Brain pericyte (primary cell): ENCODE measurements at regions not wholly inside any gene's neighbourhood (a gene's known extent, or its start where the extent isn't known, plus 50 kb on each side); places are given as distances from the start of the nearest gene placed in this dataset.

Experiments used
- DNase-seq: peaks from one replicate; pipeline ENCODE4 v3.0.0-alpha.2; 2012; ENCODE audit warnings: low read depth, low spot score

DNA sequence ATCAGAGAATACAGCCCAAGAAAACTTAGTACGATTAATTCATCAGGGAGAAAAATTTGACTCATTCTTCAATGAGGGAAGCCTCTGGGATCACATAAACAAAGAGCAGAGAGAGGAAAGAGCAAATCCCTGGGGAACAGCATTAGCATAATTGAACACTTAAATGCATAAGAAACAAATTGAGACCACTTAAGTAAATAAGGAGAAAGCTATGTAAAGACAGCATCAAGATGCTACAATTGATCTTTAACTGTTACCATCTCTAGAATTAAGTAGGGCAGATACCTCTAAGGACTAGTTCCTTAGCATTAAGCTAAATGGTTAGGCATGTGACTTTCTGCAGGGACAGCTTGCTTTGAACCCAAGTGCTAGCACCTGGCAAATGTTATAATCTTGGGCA is 265.1 kb upstream of the NEGR1 start:
- no peak for DNase-seq

GRCh38 chr1:72540674-72541073 is 258.3 kb upstream of the NEGR1 start:
- DNase-seq, result no peak

GRCh38 chr1:72535470-72535869 is 253.1 kb upstream of the NEGR1 start:
- DNase-seq, result no peak

GRCh38 chr1:72530646-72531045 is 248.3 kb upstream of the NEGR1 start:
- no peak for DNase-seq

DNA sequence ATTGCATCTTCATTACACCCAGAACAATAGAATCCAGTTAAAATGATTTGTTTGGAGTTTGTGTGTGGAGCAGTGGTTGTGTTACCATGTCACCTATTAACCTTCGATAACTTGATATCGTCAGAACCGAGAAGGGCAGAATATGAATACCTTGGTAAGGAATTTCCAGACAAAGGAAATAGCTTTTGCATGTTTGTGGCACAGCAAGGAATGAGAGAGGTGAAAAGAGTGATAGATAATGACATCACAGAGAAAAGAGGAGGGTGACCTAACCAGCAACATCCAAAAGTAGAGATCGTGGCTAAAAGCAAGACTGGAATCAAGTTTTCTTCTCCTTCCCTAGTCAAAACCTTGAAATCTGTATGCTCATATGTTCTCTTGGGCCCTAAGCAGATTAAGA is 244.6 kb upstream of the NEGR1 start:
- no peak for DNase-seq

DNA sequence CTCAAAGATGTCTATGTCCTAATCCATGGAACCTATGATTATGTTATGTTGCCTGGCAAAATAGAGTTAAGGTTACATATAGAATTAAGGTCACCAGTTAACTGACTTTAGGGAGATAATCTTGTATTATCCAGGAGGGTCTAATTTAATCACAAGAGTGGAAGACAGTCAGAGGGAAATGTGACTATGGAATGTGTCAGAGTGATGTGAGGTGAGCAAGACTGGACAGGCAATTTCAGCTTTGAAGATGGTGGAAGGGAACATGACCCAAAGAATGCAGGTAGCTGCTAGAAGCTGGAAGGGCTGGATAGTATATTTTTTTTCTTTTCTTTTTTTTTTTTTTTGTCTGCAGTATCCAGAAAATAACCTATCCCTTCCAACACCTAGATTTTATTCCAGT is 241.7 kb upstream of the NEGR1 start:
- DNase-seq, result no peak

GRCh38 chr1:72521659-72522058 is 239.3 kb upstream of the NEGR1 start:
- DNase-seq, result no peak

DNA sequence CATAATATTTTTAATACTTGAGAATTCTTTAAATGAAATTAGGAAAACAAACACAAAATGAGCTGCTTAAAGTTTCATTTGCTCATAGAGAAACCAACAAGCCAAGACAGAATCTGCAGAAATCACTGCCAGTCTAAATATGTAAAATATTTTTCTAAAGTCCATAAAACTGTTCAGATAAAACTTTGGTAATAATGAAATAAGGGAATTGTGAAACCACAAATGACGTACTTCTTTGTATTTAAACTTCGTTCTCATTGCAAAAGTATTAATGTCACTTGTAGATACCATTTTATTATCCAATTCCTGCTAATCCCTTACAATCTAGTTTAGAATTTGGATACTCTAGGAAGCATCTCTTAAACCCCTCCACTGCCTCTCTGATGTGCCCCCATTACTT is 234.5 kb upstream of the NEGR1 start:
- DNase-seq, result no peak

GRCh38 chr1:72516264-72516663 is 233.9 kb upstream of the NEGR1 start:
- no peak for DNase-seq

GRCh38 chr1:72498371-72498770 is 216.0 kb upstream of the NEGR1 start:
- no peak for DNase-seq

DNA sequence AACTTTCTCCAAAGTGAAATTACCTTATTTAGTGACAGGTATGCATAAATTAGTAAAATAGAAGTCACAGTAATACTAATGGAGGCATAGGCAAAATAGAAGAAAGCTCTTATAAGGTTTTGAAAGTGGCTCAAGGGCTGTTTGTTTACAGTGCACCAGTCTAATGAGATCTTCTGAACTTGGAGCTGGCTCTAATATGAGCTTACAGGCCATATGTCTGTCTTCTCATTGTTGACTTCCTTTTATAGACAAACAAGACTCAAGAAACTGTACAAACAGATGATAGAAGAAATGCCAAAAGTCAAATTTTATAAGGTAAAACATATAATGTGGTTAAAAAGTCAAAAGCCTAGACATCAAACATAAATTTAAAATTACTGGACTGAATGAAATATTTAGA is 207.5 kb upstream of the NEGR1 start:
- no peak for DNase-seq

GRCh38 chr1:72485801-72486200 is 203.5 kb upstream of the NEGR1 start:
- DNase-seq, result no peak

DNA sequence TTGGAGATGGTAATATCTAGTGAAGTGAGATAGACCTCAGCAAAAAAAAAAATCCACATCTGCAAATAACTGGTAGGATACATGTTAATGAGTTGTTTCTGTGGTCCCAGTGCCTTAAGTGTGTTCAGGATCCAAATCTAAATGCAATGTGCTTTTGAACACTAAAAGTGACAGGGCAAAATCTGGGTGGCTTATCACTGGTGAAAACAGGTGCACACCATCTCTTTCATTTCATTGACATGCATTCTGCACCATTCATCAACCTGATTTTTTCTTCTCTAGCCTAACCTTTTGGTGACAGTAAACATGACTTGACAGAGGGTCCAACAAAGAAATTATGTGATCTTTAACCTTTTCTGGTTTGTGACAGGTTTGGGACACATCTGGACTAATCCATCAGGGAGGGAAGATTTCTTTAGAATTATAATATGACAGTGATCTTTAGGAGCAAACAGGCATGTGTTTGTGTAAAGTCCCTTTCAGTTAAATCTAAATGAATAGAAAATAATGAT is 201.6 kb upstream of the NEGR1 start:
- no peak for DNase-seq

DNA sequence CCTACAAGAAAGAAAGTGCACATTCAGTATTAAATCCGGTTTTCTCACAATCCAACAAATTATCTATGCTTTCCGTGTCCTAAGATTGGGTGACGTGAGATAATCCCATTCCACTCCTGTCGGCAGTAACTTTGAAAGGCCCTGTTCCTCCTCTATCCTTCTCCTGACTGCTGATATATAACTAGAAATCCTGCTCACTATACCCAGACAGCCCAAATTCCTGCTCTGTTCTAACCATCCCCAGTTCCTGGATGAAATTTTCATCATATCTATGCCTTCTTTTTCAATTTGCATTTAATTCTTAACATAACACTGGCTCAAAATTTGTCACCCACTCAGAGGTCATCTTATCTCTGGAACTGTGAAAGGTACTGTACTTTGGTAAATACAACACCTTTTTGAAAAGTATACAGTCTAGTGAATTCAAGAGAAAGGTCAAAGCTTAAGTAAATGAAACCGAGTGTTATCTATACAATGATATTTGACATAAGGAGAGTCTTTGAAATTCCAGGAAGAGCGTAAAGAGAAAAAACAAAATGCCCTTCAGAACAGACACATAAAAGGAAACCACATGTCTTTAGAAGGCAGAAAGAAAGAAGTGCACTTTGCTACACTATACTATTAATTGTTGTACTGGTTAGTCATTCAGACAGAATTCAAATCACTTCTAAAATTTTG is 200.5 kb upstream of the NEGR1 start:
- no peak for DNase-seq

GRCh38 chr1:72481420-72481970 is 199.2 kb upstream of the NEGR1 start:
- DNase-seq, result no peak

DNA sequence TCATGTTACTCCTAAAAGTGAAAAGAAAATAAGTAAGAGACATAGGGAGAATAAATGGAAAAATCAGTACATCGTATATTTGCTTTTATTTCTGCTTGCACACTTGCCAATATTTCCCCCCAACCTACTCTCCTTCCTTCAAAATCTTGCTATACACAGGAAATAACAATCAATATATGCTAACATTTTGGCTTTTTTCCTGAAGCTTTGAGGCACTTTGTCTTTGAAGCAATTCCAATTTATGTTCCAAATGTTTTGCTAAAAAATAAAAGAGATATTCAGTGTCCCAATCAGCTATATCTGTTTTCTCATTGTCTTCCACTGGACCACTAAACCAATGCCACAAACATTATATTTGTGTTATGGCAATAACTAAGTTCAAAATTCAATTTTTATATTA is 184.0 kb upstream of the NEGR1 start:
- DNase-seq, result no peak

- no peak for DNase-seq
These were observed 180.0 kb upstream of the NEGR1 start for GRCh38 chr1:72462186-72462905.

DNA sequence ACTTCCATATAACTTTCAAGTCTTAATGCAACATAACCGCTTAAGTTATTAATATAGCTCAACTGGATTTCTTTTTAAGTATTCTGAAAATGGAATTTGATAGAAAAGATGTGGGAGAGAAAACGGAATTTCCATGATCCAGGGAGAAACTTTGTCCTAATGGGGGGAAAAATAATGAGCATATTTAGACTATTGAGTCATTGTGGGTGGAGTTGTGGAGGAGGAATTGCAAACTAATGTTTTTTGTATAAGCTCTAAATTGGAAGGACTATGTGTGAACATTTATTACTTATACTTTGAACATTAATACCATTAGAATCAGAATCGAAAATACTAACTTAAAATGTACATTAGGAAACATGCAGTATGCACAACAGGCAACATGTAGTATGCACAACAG is 159.9 kb upstream of the NEGR1 start:
- no peak for DNase-seq

DNA sequence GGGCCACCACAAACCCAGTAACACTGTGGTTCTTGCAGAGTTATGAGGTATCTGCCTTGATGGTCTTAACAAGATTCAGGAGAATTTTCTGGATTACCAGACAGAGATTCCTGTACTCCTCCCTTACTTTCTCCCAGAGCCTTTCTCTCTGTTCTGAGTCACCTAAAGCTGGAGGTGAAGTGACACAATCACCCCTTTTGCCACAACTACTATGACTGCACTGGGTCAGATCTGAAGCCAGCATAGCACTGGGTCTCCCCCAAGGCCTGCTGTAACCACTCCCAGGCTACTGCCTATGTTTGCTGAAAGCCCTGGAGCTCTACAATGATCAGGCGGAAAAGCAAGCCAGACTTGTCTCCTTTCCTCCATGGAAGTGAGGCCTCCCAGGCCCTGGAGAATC is 156.7 kb upstream of the NEGR1 start:
- no peak for DNase-seq

DNA sequence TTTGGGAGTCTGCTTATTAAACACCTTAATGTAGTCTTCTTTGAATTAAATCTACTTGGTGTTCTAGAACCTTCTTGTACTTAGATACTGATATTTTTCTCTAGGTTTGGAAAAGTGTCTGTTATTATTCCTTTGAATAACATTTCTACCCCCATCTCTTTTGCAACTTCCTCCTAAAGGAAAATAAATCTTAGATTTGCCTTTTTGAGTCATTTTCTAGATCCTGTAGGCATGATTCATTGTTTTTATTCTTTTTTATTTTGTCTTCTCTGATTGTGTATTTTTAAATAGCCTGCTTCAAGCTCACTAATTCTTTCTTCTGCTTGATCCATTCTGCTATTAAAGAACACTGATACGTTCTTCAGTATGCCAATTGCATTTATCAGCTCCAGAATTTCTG is 155.9 kb upstream of the NEGR1 start:
- DNase-seq, result no peak

DNA sequence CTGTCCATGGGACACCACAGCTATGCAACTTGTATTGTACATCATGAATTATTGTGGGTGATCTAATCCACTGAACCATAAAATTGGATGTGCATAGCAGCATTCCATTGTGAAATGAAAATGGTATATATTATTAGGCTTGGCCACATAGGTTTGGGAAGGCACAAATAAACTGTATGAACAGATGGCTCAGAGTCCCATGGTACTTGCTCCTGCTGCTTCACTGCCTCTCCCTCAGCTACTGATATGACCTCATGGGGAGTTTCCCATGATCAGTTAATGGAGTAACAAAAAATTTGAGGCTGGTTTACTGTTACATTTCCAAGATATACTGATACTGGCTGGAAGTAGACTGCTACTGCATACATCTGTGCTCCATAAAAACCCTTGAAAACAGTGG is 152.7 kb upstream of the NEGR1 start:
- no peak for DNase-seq

- DNase-seq, result no peak
These were observed 151.7 kb upstream of the NEGR1 start for GRCh38 chr1:72434070-72434469.

GRCh38 chr1:72433591-72433990 is 151.3 kb upstream of the NEGR1 start:
- no peak for DNase-seq
